GM18502 (cell line): ENCODE measurements at regions not wholly inside any gene's neighbourhood (a gene's known extent, or its start where the extent isn't known, plus 50 kb on each side); places are given as distances from the start of the nearest gene placed in this dataset.

Source experiments
- ATAC-seq: cut with Tn5 transposase; IDR thresholded peaks from one replicate; pipeline ENCODE4 v1.9.1; 2021; ENCODE audit warnings: mild to moderate bottlenecking; ENCODE audit not compliant: unreplicated experiment, poor library complexity

DNA sequence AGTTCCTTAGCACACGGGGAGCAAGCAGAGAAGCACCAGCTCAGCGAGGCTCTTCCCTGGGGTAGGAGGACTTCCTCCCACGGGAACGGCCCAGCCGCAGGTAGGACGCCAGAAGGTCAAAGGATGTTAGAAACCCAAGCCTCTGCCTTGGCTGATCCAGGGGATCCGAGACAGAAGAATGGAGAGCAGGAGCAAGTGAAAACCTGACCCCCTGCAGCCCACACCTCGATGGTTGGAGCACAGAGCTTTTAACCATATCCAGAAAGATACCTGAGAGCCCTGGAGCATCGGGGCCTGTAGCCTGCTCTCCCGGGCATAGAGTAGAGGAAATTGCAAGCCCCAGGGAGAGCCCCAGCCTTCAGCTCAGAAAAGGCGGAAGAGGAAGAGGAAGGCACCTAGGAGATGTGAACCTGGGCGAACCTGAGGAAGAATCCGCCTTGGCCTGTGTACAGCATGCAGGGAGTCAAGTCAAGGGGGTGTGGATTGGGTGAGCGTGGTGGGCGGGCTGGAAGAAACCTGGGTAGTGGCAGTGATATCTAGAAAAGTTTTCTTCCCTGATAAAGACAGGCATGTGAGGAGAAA is 76.3 kb downstream of the PSMG1 start:
- ATAC-seq, result no peak

GRCh38 chr21:39105836-39106235 is 77.4 kb downstream of the PSMG1 start:
- no peak for ATAC-seq

GRCh38 chr21:39105341-39105765 is 77.9 kb downstream of the PSMG1 start:
- no peak for ATAC-seq

DNA sequence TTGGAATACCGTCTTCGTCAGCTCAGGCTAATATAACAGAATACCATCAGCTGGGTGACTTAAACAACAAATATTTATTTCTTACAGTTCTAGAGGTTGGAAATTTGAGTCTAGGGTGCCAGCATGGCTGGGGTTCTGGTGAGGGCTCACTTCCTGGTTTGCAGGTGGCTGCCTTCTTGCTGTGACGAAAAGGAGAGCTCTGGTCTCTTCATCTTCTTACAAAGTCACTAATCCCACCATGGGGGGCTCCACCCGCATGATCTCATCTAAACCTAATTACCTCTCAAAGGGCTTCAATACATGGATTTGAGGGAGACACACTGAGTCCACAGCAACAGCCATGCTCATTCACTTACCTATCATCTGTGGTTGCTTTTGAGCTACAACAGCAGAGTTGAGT is 78.3 kb downstream of the PSMG1 start:
- no peak for ATAC-seq

- ATAC-seq, result no peak
These were observed 79.6 kb downstream of the PSMG1 start for GRCh38 chr21:39103689-39104088.

GRCh38 chr21:39099859-39100258 is 83.4 kb downstream of the PSMG1 start:
- ATAC-seq, result no peak

- ATAC-seq, result no peak
These were observed 84.5 kb downstream of the PSMG1 start for GRCh38 chr21:39098696-39099200.

- no peak for ATAC-seq
These were observed 85.3 kb downstream of the PSMG1 start for GRCh38 chr21:39097981-39098380.

DNA sequence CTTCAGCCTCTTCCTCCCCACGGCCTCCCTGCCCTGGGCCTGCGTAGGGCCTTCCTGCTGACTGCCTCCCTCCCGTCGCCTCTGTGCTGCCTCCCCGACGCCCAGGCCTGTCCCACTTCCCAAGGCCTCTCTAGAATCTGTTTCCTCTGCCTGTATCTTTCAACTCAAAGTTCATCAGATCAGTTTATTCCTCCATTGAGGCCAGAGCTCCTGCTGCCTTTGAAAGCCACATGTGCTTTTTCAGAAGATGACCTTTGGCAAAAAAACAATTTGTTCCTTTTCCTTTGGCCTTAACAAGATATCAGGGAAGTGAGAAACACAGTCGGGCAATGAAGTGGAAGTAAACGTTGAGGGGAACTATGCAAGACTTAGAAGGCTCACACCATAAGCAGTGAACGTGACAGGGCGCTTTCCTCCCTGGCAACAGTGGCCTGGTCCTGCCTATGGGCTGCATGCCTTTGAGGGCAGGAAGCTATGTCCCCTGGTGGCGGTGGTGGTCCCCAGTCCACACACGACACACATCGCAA is 85.9 kb downstream of the PSMG1 start:
- no peak for ATAC-seq

DNA sequence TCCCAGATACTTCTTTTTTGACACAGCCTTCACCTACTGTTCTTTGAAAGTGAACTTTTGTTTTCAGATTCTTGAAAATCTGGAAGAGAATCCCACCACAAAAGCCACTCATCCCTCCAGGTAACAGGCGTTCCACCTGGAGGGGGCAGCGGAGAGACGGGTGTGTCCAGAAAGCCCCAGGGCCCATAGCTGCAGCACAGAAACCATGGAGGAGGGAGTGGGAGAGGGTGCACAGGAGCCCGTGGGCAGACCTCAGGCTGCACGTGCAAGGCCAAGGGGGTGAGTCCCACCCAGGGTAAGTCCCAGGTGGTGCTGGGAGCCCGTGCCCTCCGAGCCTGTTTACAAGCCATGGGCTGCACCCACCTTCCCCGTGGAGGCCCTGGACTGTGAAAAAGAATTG is 86.5 kb downstream of the PSMG1 start:
- no peak for ATAC-seq

GRCh38 chr21:39095681-39096080 is 87.6 kb downstream of the PSMG1 start:
- ATAC-seq, result no peak

GRCh38 chr21:39094847-39095579 is 88.2 kb downstream of the PSMG1 start:
- no peak for ATAC-seq

DNA sequence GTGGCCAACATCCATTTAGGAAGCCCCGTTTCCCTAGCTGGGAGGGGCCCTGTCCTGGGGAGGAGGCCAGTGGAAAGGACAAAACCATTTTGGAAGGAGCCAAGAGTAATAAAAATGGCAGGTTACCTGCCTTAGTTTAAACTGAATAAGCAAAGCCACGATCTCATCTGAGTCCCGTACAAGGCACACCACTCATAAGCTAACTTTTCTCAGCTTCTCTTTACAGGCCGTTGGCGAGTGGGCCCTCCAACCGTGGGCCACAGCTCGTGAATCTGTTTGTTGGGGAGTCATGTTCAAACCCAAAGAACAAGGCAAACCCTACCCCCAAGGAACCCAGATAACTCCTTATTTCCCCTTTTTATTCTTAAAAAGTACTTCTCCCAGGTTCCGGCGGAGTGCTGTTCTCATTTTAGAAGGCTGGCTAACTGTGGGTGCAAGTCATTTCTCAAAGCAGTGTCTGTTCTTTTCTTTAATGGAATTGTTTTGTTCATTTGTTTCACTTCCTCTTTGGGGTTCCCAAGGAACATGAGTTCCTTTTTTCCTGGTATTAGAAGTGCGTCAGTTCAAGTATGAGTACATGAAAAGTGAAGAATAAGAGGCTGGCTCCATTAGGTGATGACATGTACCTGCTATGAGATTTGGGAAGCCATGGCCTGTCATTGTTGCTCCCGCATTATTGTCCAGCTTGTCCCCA is 89.0 kb downstream of the PSMG1 start:
- ATAC-seq, result no peak

GRCh38 chr21:39093526-39093925 is 89.7 kb downstream of the PSMG1 start:
- ATAC-seq, result no peak

DNA sequence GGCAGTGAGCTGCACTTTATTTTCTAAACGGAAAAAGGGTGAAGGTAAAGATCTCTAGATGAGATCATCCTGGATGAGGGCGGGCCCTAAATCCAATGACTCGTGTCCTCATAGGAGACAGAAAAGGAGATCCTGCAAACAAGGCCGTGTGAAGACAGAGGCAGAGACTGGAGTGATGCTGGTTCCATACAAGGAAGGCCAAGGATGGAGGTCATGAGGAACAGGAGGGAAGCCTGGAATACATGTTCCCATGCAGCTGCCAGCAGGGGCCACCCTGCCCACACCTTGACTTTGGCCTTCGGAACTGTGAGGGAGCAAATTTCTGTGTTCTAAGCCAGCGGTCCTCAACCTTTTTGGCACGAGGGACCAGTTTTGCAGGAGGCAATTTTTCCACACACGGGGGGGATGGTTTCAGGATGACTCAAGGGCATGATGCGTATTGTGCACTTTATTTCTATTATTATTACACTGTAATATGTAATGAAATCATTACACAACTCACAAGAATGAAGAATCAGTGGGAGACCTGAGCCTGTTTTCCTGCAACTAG is 94.3 kb downstream of the PSMG1 start:
- no peak for ATAC-seq

- ATAC-seq, result no peak
These were observed 95.2 kb downstream of the PSMG1 start for GRCh38 chr21:39088031-39088370.

GRCh38 chr21:39087238-39088030 is 95.8 kb downstream of the PSMG1 start:
- ATAC-seq, result no peak

DNA sequence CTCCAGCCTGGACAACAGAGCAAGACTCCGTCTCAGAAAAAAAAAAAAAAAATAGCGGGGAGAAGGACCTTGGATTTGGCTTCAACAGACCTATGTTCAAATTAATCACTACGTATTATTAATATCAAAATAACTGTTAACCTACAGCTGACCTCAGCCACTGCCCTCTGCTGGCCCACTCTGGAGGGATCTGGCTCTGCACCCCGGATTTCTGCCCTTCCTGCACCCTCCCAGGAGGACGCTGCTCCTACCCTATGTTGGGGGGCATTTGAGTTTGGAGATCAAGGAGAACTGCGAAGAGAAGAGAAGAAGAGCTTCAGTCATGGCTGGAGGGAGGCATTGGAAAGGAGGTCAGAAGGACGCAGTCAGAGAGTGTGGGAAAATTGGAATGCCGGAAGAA is 96.7 kb downstream of the PSMG1 start:
- no peak for ATAC-seq

- no peak for ATAC-seq
These were observed 97.3 kb downstream of the PSMG1 start for GRCh38 chr21:39085843-39086405.
